Tibial artery (tissue), 4 donors: ENCODE measurements at regions not wholly inside any gene's neighbourhood (a gene's known extent, or its start where the extent isn't known, plus 50 kb on each side); places are given as distances from the start of the nearest gene placed in this dataset.

Experiments
- DNase-seq, 2 donors: peaks; one replicate each; pipeline ENCODE4 v3.0.0-alpha.2; 2019
- H3K27ac ChIP-seq, 2 donors: fragments of 200-600 bp; sonication (generic) in 1 of 2; 1 replicate in 1 of 2; 2 replicates in 1 of 2; pipeline ENCODE4 v1.5.1; 2018 to 2019; ENCODE audit warnings: mild to moderate bottlenecking in 1 of 2
- H3K27me3 ChIP-seq, 2 donors: fragments of 200-600 bp; sonication (generic) in 1 of 2; one replicate each; pipeline versions ENCODE4 v1.5.1 to v1.6.0; 2016 to 2019
- H3K36me3 ChIP-seq, 3 donors: fragments of 200-600 bp; sonication (generic) in 2 of 3; one replicate each; pipeline ENCODE4 v1.5.1; 2016 to 2019; ENCODE audit warnings: mild to moderate bottlenecking in 2 of 3
- H3K4me1 ChIP-seq, 4 donors: fragments of 200-600 bp; sonication (generic) in 2 of 4; 1 replicate in 3 of 4; 2 replicates in 1 of 4; pipeline ENCODE4 v1.5.1; 2016 to 2019
- H3K4me3 ChIP-seq, 2 donors: fragments of 200-600 bp; sonication (generic) in 1 of 2; 1 replicate in 1 of 2; 2 replicates in 1 of 2; pipeline ENCODE4 v1.5.1; 2018 to 2019; ENCODE audit warnings: mild to moderate bottlenecking in 2 of 2
- H3K9me3 ChIP-seq, 3 donors: fragments of 200-600 bp; sonication (generic) in 1 of 3; one replicate each; pipeline ENCODE4 v1.5.1; 2016 to 2019
- CTCF ChIP-seq, 2 experiments: fragments of 200-600 bp in 1 of 2; fragments of 450-650 bp in 1 of 2; IDR thresholded peaks; one replicate each; pipeline ENCODE4 v1.5.1; 2017 to 2019; ENCODE audit warnings: antibody characterized with exemption in 2 of 2, mild to moderate bottlenecking in 1 of 2, moderate library complexity in 1 of 2
- intact Hi-C: fragments of 100-400 bp; cut with DNase I; formaldehyde crosslinking; loops from one replicate; pipeline ENCODE4 v1.15.0; 2023; ENCODE audit warnings: low total_unique reads

DNA sequence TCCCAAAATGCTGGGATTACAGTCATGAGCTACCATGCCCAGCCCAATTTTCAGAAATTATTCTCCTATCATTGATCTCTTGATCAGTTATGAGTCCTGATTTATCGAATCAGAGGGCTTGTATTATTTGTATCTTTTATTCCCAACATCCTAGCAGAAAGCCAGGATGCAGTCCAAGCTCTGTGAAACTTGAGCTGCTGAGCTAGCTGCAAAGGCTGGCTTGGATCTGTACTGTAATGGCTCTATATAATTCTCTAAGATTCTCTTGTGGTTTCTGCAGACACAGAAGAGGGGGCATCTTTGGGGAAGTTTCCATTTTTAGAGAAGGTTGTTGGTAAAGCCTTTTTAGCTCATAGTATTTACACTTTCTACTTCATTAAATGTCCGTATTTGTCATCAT, 227.1 kb downstream of the MAP2K4 start:
- DNase-seq = no peak
- Histone ChIP-seq H3K4me1 (peaks cover 0 to 4% (median 0%) of the 10 kb centered on the region in 4 donors), H3K27ac (no peak overlapping the region), H3K9me3 (no peaks in the 10 kb centered on the region), H3K27me3 (no peaks in the 10 kb centered on the region), H3K36me3 (no peaks in the 10 kb centered on the region), H3K4me3 (no peak overlapping the region)
- no peak for TF ChIP-seq CTCF (IDR thresholded peaks at IDR 0.05)
- intact Hi-C loops = no loop called here

DNA sequence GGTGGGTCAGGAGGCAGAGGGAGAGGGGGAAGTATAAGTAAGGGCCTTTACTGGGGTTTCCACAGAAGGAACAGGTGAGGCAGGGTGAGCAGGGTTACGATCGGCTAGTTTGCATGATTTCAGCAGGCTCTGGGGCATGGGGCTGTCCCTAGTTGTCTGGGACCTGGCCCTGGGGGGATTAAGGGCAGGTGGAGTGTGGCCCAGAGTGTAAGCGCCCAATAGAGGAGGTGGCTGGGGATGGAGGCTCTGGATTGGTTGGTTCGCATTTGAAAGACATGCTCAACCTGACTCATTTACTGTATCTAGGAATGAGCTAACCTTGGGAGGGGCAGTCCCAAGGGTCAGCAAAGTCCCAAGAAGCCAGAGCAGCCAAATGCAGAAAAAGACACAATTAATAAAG, 230.3 kb downstream of the MAP2K4 start:
- H3K27ac ChIP-seq = no peak overlapping the region

DNA sequence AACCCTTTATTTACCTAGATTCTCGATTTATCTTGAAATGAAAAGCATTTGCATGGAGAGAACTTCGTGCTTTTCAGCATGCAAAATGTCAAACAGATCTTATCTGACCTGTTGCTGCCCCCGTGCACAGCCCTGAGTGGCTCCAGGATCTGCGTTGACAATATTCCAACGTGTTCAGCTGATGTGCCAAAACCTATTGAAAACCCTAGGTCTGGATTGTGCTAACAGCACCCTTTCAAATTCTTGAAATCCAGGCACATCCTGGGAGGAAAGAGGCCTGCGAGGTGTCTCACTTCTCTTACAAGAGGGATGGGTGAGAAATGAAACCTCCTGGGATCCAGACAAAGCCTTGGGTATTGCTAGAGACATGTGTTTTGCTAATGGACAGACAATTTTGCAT, 231.8 kb downstream of the MAP2K4 start:
- H3K27ac ChIP-seq = peak overlapping the region in 1 of 2 donors; percentile 16
- H3K27me3 ChIP-seq = no peaks in the 10 kb centered on the region
- no peak for TF ChIP-seq CTCF (IDR thresholded peaks at IDR 0.05)
- H3K9me3 ChIP-seq = no peaks in the 10 kb centered on the region
- intact Hi-C loops = loop anchor here (5.0 kb wide), 1 partner anchor 490 kb away; no protein-coding TSS in a partner anchor
- H3K4me1 ChIP-seq = peaks cover 0 to 14% (median 0%) of the 10 kb centered on the region in 4 donors
- no peak for DNase-seq
- H3K4me3 ChIP-seq = no peak overlapping the region
- H3K36me3 ChIP-seq = no peaks in the 10 kb centered on the region

More for the DNA sequence above, 230.3 kb downstream of the MAP2K4 start:
- no peaks in the 10 kb centered on the region for H3K36me3 ChIP-seq
- H3K4me3 ChIP-seq = no peak overlapping the region
- intact Hi-C loops = loop anchor here (5.0 kb wide), 1 partner anchor 491 kb away; no protein-coding TSS in a partner anchor
- H3K27me3 ChIP-seq = no peaks in the 10 kb centered on the region
- no peaks in the 10 kb centered on the region for H3K9me3 ChIP-seq
- no peak for TF ChIP-seq CTCF (IDR thresholded peaks at IDR 0.05)
- peaks cover 0 to 5% (median 0%) of the 10 kb centered on the region in 4 donors for H3K4me1 ChIP-seq
- no peak for DNase-seq

DNA sequence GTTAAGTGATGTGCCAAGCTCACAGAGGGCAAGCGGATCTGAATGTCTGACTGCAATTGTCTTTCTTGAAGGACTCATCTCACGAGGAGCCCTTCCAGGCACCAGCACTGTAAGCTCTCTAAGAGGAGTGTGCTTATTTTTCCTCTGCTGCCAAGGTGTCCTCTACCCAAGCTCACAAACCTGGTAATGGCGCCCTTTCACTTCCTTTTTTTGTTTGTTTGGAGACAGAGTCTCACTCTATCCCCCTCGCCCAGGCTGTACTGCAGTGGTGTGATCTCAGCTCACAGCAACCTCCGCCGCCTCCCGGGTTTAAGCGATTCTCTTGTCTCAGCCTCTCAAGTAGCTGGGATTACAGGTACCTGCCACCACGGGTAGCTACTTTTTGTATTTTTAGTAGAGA, 233.8 kb downstream of the MAP2K4 start:
- H3K4me3 ChIP-seq = no peak overlapping the region
- H3K36me3 ChIP-seq = no peaks in the 10 kb centered on the region
- no peak for TF ChIP-seq CTCF (IDR thresholded peaks at IDR 0.05)
- no peaks in the 10 kb centered on the region for H3K27me3 ChIP-seq
- intact Hi-C loops = loop anchor here (5.0 kb wide), 1 partner anchor 488 kb away; no protein-coding TSS in a partner anchor
- no peaks in the 10 kb centered on the region for H3K9me3 ChIP-seq
- H3K27ac ChIP-seq = no peak overlapping the region
- peaks cover 0 to 14% (median 0%) of the 10 kb centered on the region in 4 donors for H3K4me1 ChIP-seq
- no peak for DNase-seq

DNA sequence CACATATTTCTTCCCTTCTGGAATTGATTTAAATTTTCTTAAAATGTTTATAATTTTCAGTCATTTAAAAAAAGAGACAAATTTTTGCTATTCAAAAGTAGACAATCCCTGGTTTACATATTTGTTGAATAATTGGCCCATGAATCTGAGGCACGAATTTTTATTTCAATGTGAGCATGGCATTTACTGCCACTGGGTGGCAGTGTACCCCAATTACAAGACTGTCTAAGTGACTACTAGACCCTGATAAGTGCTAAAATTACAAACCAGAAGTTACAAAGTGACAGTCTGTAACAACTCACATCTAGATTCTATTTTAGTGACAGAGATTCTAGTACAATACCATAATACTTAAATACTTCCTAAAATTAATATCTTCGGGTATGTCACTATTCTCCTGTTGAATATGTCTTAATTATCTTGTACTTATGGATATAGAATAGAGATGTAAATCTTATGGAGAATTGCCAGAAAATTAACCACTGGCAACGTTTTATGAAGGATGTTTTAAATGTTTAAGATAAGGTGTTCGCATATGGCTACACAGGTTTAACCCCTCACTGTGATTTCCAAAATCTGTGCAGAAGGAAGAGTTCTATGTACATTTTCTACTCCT, 235.8 kb downstream of the MAP2K4 start:
- peak in 1 of 2 donors; percentile 39 for DNase-seq
- intact Hi-C loops = loop anchor here (2.0 to 5.0 kb wide), 2 partner anchors 291 to 416 kb away; no protein-coding TSS in a partner anchor
- no peak overlapping the region for H3K4me3 ChIP-seq
- no peaks in the 10 kb centered on the region for H3K9me3 ChIP-seq
- no peaks in the 10 kb centered on the region for H3K36me3 ChIP-seq
- no peaks in the 10 kb centered on the region for H3K27me3 ChIP-seq
- H3K4me1 ChIP-seq = peaks cover 0 to 14% (median 0%) of the 10 kb centered on the region in 4 donors
- no peak overlapping the region for H3K27ac ChIP-seq
- peak; percentile 81 to 85 for TF ChIP-seq CTCF (IDR thresholded peaks at IDR 0.05)
